ENCODE measurements at regions not wholly inside any gene's neighbourhood (a gene's known extent, or its start where the extent isn't known, plus 50 kb on each side); places are given as distances from the start of the nearest gene placed in this dataset.

GRCh38 chr12:60324746-60325145 lies 728.9 kb downstream of the SLC16A7 start:
- TF ChIP-seq CTCF (IDR thresholded peaks at IDR 0.05; ENCODE audit: low read depth, low read length) (no peak), EZH2phosphoT487 (IDR thresholded peaks at IDR 0.05; ENCODE audit: low read depth) (no peak)

Data from OCI-LY3 (cell line).